NK-92 (cell line): ENCODE measurements at regions not wholly inside any gene's neighbourhood (a gene's known extent, or its start where the extent isn't known, plus 50 kb on each side); places are given as distances from the start of the nearest gene placed in this dataset.
"Not testable (repeated sequence)": the region's sequence is repeated elsewhere in the genome, so short reads cannot be mapped to it uniquely, and the experiment has no call there.

Source experiments
- DNase-seq: peaks from one replicate; lab custom pipeline; 2025; ENCODE audit not compliant: unreplicated experiment; lab: John Stamatoyannopoulos, UW

- DNase-seq, result no peak
Measured at GRCh38 chr16:29311461-29312344, 94.8 kb downstream of the NPIPB11 start.

DNA sequence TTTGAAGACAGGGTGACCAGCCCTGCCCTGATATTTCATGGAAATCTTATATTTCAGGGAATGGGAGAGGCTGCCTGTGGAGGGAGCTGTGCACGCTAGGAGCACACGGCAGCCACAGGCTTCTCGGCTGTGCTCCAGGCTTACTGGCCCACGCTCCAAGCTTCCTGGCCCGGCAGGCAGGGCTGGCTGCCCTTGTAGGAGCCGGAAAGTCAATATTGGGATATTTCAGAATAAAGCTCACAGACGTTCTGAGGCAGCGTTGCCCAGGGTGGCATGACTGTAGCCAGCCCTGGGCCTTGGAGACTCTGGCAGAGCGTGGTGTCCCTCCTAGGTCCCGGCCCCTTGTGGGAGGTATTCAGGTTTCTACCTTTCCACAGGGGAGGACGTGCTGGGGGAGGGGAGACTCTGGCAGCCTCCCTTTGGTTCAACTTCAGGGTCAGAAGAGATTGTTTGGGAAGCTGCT lies 95.6 kb downstream of the NPIPB11 start:
- DNase-seq, result no peak

GRCh38 chr16:29310243-29310642 lies 96.3 kb downstream of the NPIPB11 start:
- not testable (repeated sequence) for DNase-seq

DNA sequence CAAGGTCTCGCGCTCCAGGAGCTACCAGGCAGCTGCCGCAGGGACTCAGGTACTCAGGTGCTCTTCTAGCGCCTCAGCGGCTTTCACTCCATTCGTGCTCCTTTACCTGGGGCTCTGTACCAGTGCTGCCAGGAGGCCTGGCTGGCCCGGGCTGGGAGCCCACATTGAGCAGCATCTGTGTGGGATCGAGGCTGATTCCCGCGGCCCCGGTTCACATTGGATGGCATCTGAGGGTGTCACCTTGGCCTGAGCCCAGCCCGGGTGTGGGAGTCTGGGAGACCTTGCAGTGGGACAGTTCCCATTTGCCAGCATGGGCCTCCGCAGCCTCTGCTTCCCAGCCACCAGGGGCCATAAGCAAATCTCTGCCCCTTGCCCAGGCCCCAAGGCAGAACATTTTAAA lies 96.9 kb downstream of the NPIPB11 start:
- DNase-seq, result not testable (repeated sequence)

GRCh38 chr16:29308644-29309546 lies 97.6 kb downstream of the NPIPB11 start:
- no peak for DNase-seq

- no peak for DNase-seq
Measured at GRCh38 chr16:29307598-29308507, 98.7 kb downstream of the NPIPB11 start.

DNA sequence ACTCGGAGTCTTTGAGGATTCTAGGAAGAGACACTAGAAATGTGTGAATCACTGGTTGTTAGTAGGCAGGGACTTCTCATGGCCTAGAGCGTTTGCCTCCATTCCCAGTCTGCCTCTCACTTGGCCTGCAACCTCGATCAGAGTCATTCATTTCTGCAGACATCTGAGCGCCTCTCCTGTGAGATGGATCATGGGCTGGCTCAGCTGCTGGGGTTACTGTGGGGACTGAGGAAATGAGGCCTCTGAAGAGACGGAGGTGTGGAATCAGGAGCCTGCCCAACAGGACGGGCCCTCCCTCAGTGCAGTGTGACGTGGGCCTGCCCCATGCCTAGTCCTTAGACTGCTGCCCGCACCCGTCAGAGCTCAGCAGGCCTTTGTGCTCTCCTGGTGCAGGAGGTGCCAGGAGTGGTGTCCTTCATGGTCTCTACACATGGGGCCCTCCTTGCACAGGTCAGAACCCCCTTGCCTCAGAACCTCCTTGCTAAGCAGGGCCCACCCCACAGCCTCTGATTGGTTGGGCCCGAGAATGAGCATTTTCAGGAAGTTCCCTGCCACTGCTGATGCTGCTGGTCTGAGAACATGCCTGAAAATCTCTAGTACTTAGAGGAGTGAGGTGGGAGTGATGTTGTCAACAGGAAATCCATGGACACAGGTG lies 99.4 kb downstream of the NPIPB11 start:
- DNase-seq, result no peak

GRCh38 chr16:29306201-29306600 lies 100.3 kb downstream of the NPIPB11 start:
- no peak for DNase-seq

- not testable (repeated sequence) for DNase-seq
Measured at GRCh38 chr16:29305018-29305417, 101.5 kb downstream of the NPIPB11 start.

GRCh38 chr16:29304251-29304650 lies 102.3 kb downstream of the NPIPB11 start:
- DNase-seq, result no peak

GRCh38 chr16:29303520-29303919 lies 103.0 kb downstream of the NPIPB11 start:
- no peak for DNase-seq

DNA sequence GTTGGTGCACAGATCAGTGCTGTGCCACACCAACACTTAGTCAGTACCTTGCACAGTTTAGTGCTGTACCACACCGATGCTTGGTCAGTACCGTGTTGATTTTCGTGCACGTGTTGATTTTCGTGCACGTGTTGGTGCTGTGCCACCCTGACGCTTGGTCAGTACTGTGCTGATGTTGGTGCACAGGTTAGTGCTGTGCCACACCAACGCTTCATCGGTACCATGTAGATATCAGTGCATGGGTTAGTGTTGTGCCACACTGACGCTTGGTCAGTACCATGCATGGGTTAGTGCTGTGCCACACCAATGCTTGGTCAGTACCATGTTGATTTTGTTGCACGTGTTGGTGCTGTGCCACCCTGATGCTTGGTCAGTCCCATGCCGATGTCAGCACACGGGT lies 103.5 kb downstream of the NPIPB11 start:
- no peak for DNase-seq

DNA sequence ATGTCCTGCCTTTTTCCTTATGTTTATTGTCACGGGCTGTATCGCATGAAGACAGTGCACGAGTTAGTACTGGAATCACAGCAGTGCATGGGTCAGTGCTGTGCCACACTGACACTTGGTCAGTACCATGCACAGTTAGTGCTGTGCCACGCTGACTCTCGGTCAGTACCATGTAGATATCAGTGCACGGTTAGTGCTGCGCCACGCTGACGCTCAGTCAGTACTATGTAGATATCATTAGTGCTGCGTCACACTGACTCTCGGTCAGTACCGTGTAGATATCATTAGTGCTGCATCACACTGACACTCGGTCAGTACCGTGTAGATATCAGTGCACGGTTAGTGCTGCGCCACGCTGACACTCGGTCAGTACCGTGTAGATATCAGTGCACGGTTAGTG lies 104.1 kb downstream of the NPIPB11 start:
- DNase-seq, result not testable (repeated sequence)

DNA sequence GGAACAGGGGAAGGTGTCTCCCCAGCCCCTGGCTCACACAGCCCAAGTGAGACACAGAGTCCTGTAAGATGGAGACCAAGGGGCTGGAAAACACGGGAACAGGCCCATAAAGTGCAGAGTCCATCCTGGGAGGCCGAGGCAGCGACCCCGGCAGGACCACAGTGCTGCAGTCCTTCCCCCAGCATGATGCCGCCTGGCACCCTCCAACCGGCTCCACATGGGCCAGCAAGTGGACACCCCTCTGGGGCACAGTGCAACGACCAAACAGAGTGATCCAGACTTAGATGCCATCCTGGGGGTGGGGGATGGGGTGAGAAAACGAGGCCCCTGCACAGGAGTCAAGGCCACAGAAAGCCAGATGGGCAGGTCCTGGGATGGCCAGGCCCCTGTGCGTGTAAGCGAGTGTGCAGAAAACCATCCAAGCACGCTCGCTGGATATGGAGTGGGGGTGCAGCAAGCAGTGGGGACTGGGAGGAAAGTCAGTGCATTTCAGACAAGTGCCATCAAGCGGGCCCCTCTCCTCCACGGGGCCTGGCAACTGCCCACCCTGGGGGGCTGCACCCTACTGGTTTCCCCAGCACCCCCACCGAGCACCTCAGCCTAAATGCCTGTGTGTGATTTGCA lies 104.7 kb downstream of the NPIPB11 start:
- DNase-seq, result not testable (repeated sequence)

- DNase-seq, result not testable (repeated sequence)
Measured at GRCh38 chr16:29300541-29301535, 105.7 kb downstream of the NPIPB11 start.

DNA sequence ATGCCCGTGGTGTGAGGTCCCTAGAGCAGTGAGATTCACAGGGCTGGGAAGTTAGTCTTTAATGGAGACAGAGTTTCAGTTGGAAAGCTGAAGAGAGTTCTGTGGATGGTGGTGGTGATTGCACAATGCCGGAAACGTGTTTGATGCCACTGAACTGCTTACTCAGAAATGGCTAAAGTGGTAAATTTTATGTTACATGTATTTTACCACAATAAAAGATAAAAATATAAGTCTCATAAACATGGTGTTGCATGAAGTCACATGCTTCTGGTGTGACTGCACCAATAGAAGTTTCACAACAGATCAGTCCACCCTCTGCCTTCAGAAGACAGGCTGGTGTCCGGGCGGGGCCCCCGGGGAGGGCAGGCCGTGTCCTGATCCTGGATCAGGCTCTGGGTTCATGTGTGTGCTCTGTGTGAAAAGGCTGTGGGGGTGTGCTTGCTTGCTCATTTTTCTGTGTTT lies 106.5 kb downstream of the NPIPB11 start:
- not testable (repeated sequence) for DNase-seq

DNA sequence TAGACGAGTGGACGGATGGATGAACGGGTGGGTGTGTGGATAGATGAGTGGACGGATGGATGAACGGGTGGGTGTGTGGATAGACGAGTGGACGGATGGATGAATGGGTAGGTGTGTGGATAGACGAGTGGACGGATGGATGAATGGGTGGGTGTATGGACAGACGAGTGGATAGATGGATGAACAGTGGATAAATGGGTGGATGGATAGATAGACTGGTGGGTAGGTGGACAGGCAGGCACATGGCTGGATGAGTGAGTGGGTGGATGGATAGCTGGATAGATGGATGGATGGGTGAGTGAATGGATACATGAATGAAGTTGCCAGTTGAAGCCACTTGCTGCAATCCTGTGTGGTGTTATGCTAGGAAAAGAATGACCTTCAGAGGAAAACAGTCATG lies 107.5 kb downstream of the NPIPB11 start:
- not testable (repeated sequence) for DNase-seq

DNA sequence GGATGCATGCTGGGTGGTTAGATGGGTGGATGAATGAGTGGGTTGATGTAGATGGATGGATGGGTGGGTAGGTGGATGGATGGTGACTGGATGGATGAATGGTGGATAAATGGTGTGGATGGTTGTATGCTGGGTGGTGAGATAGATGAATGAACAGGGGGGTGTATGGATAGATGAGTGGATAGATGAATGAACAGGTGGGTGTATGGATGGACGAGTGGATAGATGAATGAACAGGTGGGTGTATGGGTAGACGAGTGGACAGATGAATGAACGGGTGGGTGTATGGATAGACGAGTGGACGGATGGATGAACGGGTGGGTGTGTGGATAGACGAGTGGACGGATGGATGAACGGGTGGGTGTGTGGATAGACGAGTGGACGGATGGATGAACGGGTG lies 108.2 kb downstream of the NPIPB11 start:
- DNase-seq, result not testable (repeated sequence)
